Esophagus muscularis mucosa (tissue), 4 donors: ENCODE measurements at regions not wholly inside any gene's neighbourhood (a gene's known extent, or its start where the extent isn't known, plus 50 kb on each side); places are given as distances from the start of the nearest gene placed in this dataset.

Source experiments
- DNase-seq: peaks from one replicate; pipeline ENCODE4 v3.0.0-alpha.2; 2017; ENCODE audit errors: extremely low spot score
- H3K27ac ChIP-seq, 4 donors: fragments of 200-600 bp; sonication (generic); replicated peaks in 1 of 4; 1 replicate in 3 of 4; 2 replicates in 1 of 4; pipeline ENCODE4 v1.5.1; 2016 to 2019; ENCODE audit warnings: mild to moderate bottlenecking in 1 of 4
- H3K27me3 ChIP-seq, 4 donors: fragments of 200-600 bp; sonication (generic); one replicate each; pipeline versions ENCODE4 v1.5.1 to v1.6.0; 2016 to 2019
- H3K36me3 ChIP-seq, 4 donors: fragments of 200-600 bp; sonication (generic); one replicate each; pipeline ENCODE4 v1.5.1; 2016 to 2019
- H3K4me1 ChIP-seq, 4 donors: fragments of 200-600 bp; sonication (generic); one replicate each; pipeline ENCODE4 v1.5.1; 2016 to 2019
- H3K4me3 ChIP-seq, 4 donors: fragments of 200-600 bp; sonication (generic); 1 replicate in 2 of 4; 2 replicates in 2 of 4; pipeline ENCODE4 v1.5.1; 2016 to 2019; ENCODE audit warnings: mild to moderate bottlenecking in 4 of 4, moderate library complexity in 1 of 4
- H3K9me3 ChIP-seq, 4 donors: fragments of 200-600 bp; sonication (generic); 1 replicate in 3 of 4; 2 replicates in 1 of 4; pipeline ENCODE4 v1.5.1; 2016 to 2019
- CTCF ChIP-seq, 3 experiments: fragments of 200-600 bp in 2 of 3; fragments of 450-650 bp in 1 of 3; sonication (generic) in 2 of 3; IDR thresholded peaks; one replicate each; pipeline ENCODE4 v1.5.1; 2017 to 2019; ENCODE audit warnings: antibody characterized with exemption in 3 of 3, mild to moderate bottlenecking in 2 of 3, moderate library complexity in 1 of 3
- EP300 ChIP-seq: sonication (generic); formaldehyde crosslinking; IDR thresholded peaks from one replicate; pipeline ENCODE4 v1.6.1; 2017; ENCODE audit warnings: antibody characterized with exemption
- POLR2A ChIP-seq: fragments of 450-650 bp; IDR thresholded peaks from one replicate; pipeline ENCODE4 v1.6.1; 2017; ENCODE audit warnings: antibody characterized with exemption, moderate library complexity, mild to moderate bottlenecking, low read depth
- POLR2AphosphoS5 ChIP-seq, 2 donors: sonication (generic); formaldehyde crosslinking; IDR thresholded peaks; one replicate each; pipeline ENCODE4 v1.6.1; 2017; ENCODE audit warnings: antibody characterized with exemption in 2 of 2
- WGBS: methylation state at CpG from one replicate; pipeline ENCODE4 v1.1.5; 2018; 5-methylcytosine and 5-hydroxymethylcytosine counted together
- intact Hi-C: fragments of 100-400 bp; cut with DNase I; formaldehyde crosslinking; loops from one replicate; pipeline ENCODE4 v1.15.1; 2023

- intact Hi-C loops: no loop called here
- no peak overlapping the region for H3K4me3 ChIP-seq
- H3K27me3 ChIP-seq: no peaks in the 10 kb centered on the region
- H3K36me3 ChIP-seq: no peaks in the 10 kb centered on the region
- no peak for DNase-seq
- H3K4me1 ChIP-seq: no peaks in the 10 kb centered on the region
- no peaks in the 10 kb centered on the region for H3K9me3 ChIP-seq
- TF ChIP-seq POLR2AphosphoS5 (IDR thresholded peaks at IDR 0.05) (no peak), EP300 (no peak), CTCF (IDR thresholded peaks at IDR 0.05) (no peak), POLR2A (no peak)
- no peak overlapping the region for H3K27ac ChIP-seq
- 85% methylated on average over 2 of the region's 2 CpGs for WGBS
These were observed 898.2 kb downstream of the PCDH18 start for GRCh38 chr4:136634121-136634520.

GRCh38 chr4:136599890-136600289 is 932.4 kb downstream of the PCDH18 start:
- TF ChIP-seq EP300 (no peak), POLR2AphosphoS5 (IDR thresholded peaks at IDR 0.05) (no peak), POLR2A (no peak), CTCF (IDR thresholded peaks at IDR 0.05) (no peak)
- intact Hi-C loops: no loop called here
- 84% methylated on average over 3 of the region's 3 CpGs for WGBS

GRCh38 chr4:136590440-136590839 is 941.9 kb downstream of the PCDH18 start:
- no peaks in the 10 kb centered on the region for H3K9me3 ChIP-seq
- no peak overlapping the region for H3K27ac ChIP-seq
- H3K27me3 ChIP-seq: no peaks in the 10 kb centered on the region
- H3K36me3 ChIP-seq: no peaks in the 10 kb centered on the region
- H3K4me3 ChIP-seq: no peak overlapping the region
- DNase-seq: no peak
- intact Hi-C loops: no loop called here
- 100% methylated on average over 1 of the region's 1 CpG for WGBS
- TF ChIP-seq CTCF (IDR thresholded peaks at IDR 0.05) (no peak), POLR2A (no peak), POLR2AphosphoS5 (IDR thresholded peaks at IDR 0.05) (no peak), EP300 (no peak)
- no peaks in the 10 kb centered on the region for H3K4me1 ChIP-seq

More at GRCh38 chr4:136599890-136600289, 932.4 kb downstream of the PCDH18 start:
- DNase-seq: no peak
- Histone ChIP-seq H3K27ac (no peak overlapping the region), H3K36me3 (no peaks in the 10 kb centered on the region), H3K27me3 (no peaks in the 10 kb centered on the region), H3K4me1 (no peaks in the 10 kb centered on the region), H3K9me3 (no peaks in the 10 kb centered on the region), H3K4me3 (no peak overlapping the region)

GRCh38 chr4:136583567-136583966 is 948.7 kb downstream of the PCDH18 start:
- WGBS: 92% methylated on average over 1 of the region's 1 CpG
- H3K27me3 ChIP-seq: no peaks in the 10 kb centered on the region
- TF ChIP-seq POLR2AphosphoS5 (IDR thresholded peaks at IDR 0.05): no peak
- no peak for TF ChIP-seq CTCF (IDR thresholded peaks at IDR 0.05)
- TF ChIP-seq POLR2A: no peak
- TF ChIP-seq EP300: no peak

GRCh38 chr4:136581119-136581518 is 951.2 kb downstream of the PCDH18 start:
- Histone ChIP-seq H3K4me1 (no peaks in the 10 kb centered on the region), H3K36me3 (no peaks in the 10 kb centered on the region), H3K9me3 (no peaks in the 10 kb centered on the region), H3K27me3 (no peaks in the 10 kb centered on the region), H3K27ac (no peak overlapping the region), H3K4me3 (no peak overlapping the region)
- no peak for DNase-seq
- intact Hi-C loops: no loop called here
- TF ChIP-seq CTCF (IDR thresholded peaks at IDR 0.05) (no peak), EP300 (no peak), POLR2AphosphoS5 (IDR thresholded peaks at IDR 0.05) (no peak), POLR2A (no peak)

More at GRCh38 chr4:136583567-136583966, 948.7 kb downstream of the PCDH18 start:
- intact Hi-C loops: no loop called here
- Histone ChIP-seq H3K27ac (no peak overlapping the region), H3K4me3 (no peak overlapping the region), H3K4me1 (no peaks in the 10 kb centered on the region), H3K9me3 (no peaks in the 10 kb centered on the region), H3K36me3 (no peaks in the 10 kb centered on the region)
- DNase-seq: no peak
